ENCODE measurements at regions not wholly inside any gene's neighbourhood (a gene's known extent, or its start where the extent isn't known, plus 50 kb on each side); places are given as distances from the start of the nearest gene placed in this dataset.

GRCh38 chrX:122517786-122518185, 666.3 kb upstream of the GRIA3 start:
- Histone ChIP-seq H3K4me1 (ENCODE audit: insufficient read depth, low read length) (peaks cover 6% of the 10 kb centered on the region; the same call in 1 of the 2 replicates), H3K27ac (ENCODE audit: low read length) (no peak overlapping the region), H2AFZ (ENCODE audit: low read depth, low read length) (no peak overlapping the region), H4K20me1 (ENCODE audit: insufficient read depth, low read length) (no peaks in the 10 kb centered on the region), H3K79me2 (ENCODE audit: insufficient read depth, low read length) (no peaks in the 10 kb centered on the region), H3K9me3 (ENCODE audit: insufficient read depth, low read length, severe bottlenecking) (no peaks in the 10 kb centered on the region), H3K9ac (ENCODE audit: low read depth, low read length) (no peak overlapping the region), H3K27me3 (ENCODE audit: insufficient read depth, low read length, poor library complexity) (no peaks in the 10 kb centered on the region), H3K36me3 (ENCODE audit: insufficient read depth, low read length) (no peaks in the 10 kb centered on the region), H3K4me3 (ENCODE audit: low read depth in 1 of 2, low read length in 2 of 2) (no peak overlapping the region), H3K4me2 (ENCODE audit: insufficient read depth, low read length) (no peak overlapping the region)
- ATAC-seq (ENCODE audit: insufficient read depth, low read depth) (no peak), DNase-seq (no peak)
- no peak for TF ChIP-seq EZH2 (IDR thresholded peaks at IDR 0.05; ENCODE audit: borderline replicate concordance, low read depth, low read length, severe bottlenecking)
- TF ChIP-seq CTCF (IDR thresholded peaks at IDR 0.05; ENCODE audit: borderline replicate concordance, extremely low read depth, low read length, poor library complexity, severe bottlenecking), result no peak

- Histone ChIP-seq H4K20me1 (ENCODE audit: insufficient read depth, low read length) (no peaks in the 10 kb centered on the region), H3K9me3 (ENCODE audit: insufficient read depth, low read length, severe bottlenecking) (no peaks in the 10 kb centered on the region), H2AFZ (ENCODE audit: low read depth, low read length) (no peak overlapping the region), H3K27ac (ENCODE audit: low read length) (no peak overlapping the region), H3K4me2 (ENCODE audit: insufficient read depth, low read length) (no peak overlapping the region), H3K9ac (ENCODE audit: low read depth, low read length) (no peak overlapping the region), H3K79me2 (ENCODE audit: insufficient read depth, low read length) (no peaks in the 10 kb centered on the region), H3K4me3 (ENCODE audit: low read depth in 1 of 2, low read length in 2 of 2) (no peak overlapping the region), H3K36me3 (ENCODE audit: insufficient read depth, low read length) (no peaks in the 10 kb centered on the region), H3K27me3 (ENCODE audit: insufficient read depth, low read length, poor library complexity) (no peaks in the 10 kb centered on the region), H3K4me1 (ENCODE audit: insufficient read depth, low read length) (no peaks in the 10 kb centered on the region)
- TF ChIP-seq CTCF (IDR thresholded peaks at IDR 0.05; ENCODE audit: borderline replicate concordance, extremely low read depth, low read length, poor library complexity, severe bottlenecking) (no peak), EZH2 (IDR thresholded peaks at IDR 0.05; ENCODE audit: borderline replicate concordance, low read depth, low read length, severe bottlenecking) (no peak)
- DNase-seq, result no peak
- no peak for ATAC-seq (ENCODE audit: insufficient read depth, low read depth)
Measured at GRCh38 chrX:122545778-122546177, 638.3 kb upstream of the GRIA3 start.

GRCh38 chrX:122546269-122546668, 637.8 kb upstream of the GRIA3 start:
- no peak overlapping the region for H2AFZ ChIP-seq (ENCODE audit: low read depth, low read length)
- H3K27me3 ChIP-seq (ENCODE audit: insufficient read depth, low read length, poor library complexity), result no peaks in the 10 kb centered on the region
- no peaks in the 10 kb centered on the region for H4K20me1 ChIP-seq (ENCODE audit: insufficient read depth, low read length)
- no peaks in the 10 kb centered on the region for H3K4me1 ChIP-seq (ENCODE audit: insufficient read depth, low read length)
- no peaks in the 10 kb centered on the region for H3K79me2 ChIP-seq (ENCODE audit: insufficient read depth, low read length)
- no peaks in the 10 kb centered on the region for H3K36me3 ChIP-seq (ENCODE audit: insufficient read depth, low read length)
- H3K4me3 ChIP-seq (ENCODE audit: low read depth in 1 of 2, low read length in 2 of 2), result no peak overlapping the region
- no peak for TF ChIP-seq EZH2 (IDR thresholded peaks at IDR 0.05; ENCODE audit: borderline replicate concordance, low read depth, low read length, severe bottlenecking)
- no peak for TF ChIP-seq CTCF (IDR thresholded peaks at IDR 0.05; ENCODE audit: borderline replicate concordance, extremely low read depth, low read length, poor library complexity, severe bottlenecking)
- H3K9ac ChIP-seq (ENCODE audit: low read depth, low read length), result no peak overlapping the region
- H3K4me2 ChIP-seq (ENCODE audit: insufficient read depth, low read length), result no peak overlapping the region
- no peak overlapping the region for H3K27ac ChIP-seq (ENCODE audit: low read length)
- ATAC-seq (ENCODE audit: insufficient read depth, low read depth), result no peak
- DNase-seq, result no peak
- H3K9me3 ChIP-seq (ENCODE audit: insufficient read depth, low read length, severe bottlenecking), result no peaks in the 10 kb centered on the region

- ATAC-seq (ENCODE audit: insufficient read depth, low read depth) (no peak), DNase-seq (no peak)
- no peak overlapping the region for H3K27ac ChIP-seq (ENCODE audit: low read length)
- H3K4me1 ChIP-seq (ENCODE audit: insufficient read depth, low read length), result no peaks in the 10 kb centered on the region
- TF ChIP-seq EZH2 (IDR thresholded peaks at IDR 0.05; ENCODE audit: borderline replicate concordance, low read depth, low read length, severe bottlenecking) (no peak), CTCF (IDR thresholded peaks at IDR 0.05; ENCODE audit: borderline replicate concordance, extremely low read depth, low read length, poor library complexity, severe bottlenecking) (no peak)
- no peaks in the 10 kb centered on the region for H3K79me2 ChIP-seq (ENCODE audit: insufficient read depth, low read length)
- no peak overlapping the region for H3K4me2 ChIP-seq (ENCODE audit: insufficient read depth, low read length)
- no peaks in the 10 kb centered on the region for H3K27me3 ChIP-seq (ENCODE audit: insufficient read depth, low read length, poor library complexity)
- no peaks in the 10 kb centered on the region for H3K9me3 ChIP-seq (ENCODE audit: insufficient read depth, low read length, severe bottlenecking)
- H4K20me1 ChIP-seq (ENCODE audit: insufficient read depth, low read length), result no peaks in the 10 kb centered on the region
- no peak overlapping the region for H2AFZ ChIP-seq (ENCODE audit: low read depth, low read length)
- H3K4me3 ChIP-seq (ENCODE audit: low read depth in 1 of 2, low read length in 2 of 2), result no peak overlapping the region
- H3K36me3 ChIP-seq (ENCODE audit: insufficient read depth, low read length), result no peaks in the 10 kb centered on the region
- H3K9ac ChIP-seq (ENCODE audit: low read depth, low read length), result no peak overlapping the region
Measured at GRCh38 chrX:122552286-122552800, 631.7 kb upstream of the GRIA3 start.

Measured in DND-41 (cell line).